Activated CD4-positive, alpha-beta memory T cell treated with anti-CD3 and anti-CD28 coated beads for 36 hours (primary cell): ENCODE measurements at regions not wholly inside any gene's neighbourhood (a gene's known extent, or its start where the extent isn't known, plus 50 kb on each side); places are given as distances from the start of the nearest gene placed in this dataset.

Experiments
- CTCF ChIA-PET: fragments of 350-600 bp; sonication (Branson Sonifier 250); formaldehyde crosslinking; loops from one replicate; lab custom pipeline; 2021; ENCODE audit warnings: antibody characterized with exemption, inconsistent platforms; lab: Charles Lee
- POLR2A ChIA-PET: fragments of 350-600 bp; sonication (Branson Sonifier 250); formaldehyde crosslinking; loops from one replicate; lab custom pipeline; 2021; ENCODE audit warnings: antibody characterized with exemption; lab: Charles Lee
- DNase-seq: peaks from one replicate; pipeline ENCODE4 v3.0.0-alpha.2; 2020
- H3K27ac Mint-ChIP-seq: one replicate; pipeline ENCODE4 v1.8.0; 2021; ENCODE audit warnings: mixed read lengths
- H3K27me3 Mint-ChIP-seq: one replicate; pipeline ENCODE4 v1.8.0; 2021; ENCODE audit warnings: mixed read lengths
- H3K36me3 Mint-ChIP-seq: one replicate; pipeline ENCODE4 v1.8.0; 2021; ENCODE audit warnings: mixed read lengths
- H3K4me1 Mint-ChIP-seq: one replicate; pipeline ENCODE4 v1.8.0; 2021; ENCODE audit warnings: low read depth, mixed read lengths
- H3K4me3 Mint-ChIP-seq: one replicate; pipeline ENCODE4 v1.8.0; 2021; ENCODE audit warnings: mild to moderate bottlenecking, mixed read lengths
- H3K9me3 Mint-ChIP-seq: one replicate; pipeline ENCODE4 v1.8.0; 2021; ENCODE audit warnings: mixed read lengths
- intact Hi-C: fragments of 100-400 bp; cut with micrococcal nuclease; formaldehyde crosslinking; loops from one replicate; pipeline ENCODE4 v1.15.1; 2023

DNA sequence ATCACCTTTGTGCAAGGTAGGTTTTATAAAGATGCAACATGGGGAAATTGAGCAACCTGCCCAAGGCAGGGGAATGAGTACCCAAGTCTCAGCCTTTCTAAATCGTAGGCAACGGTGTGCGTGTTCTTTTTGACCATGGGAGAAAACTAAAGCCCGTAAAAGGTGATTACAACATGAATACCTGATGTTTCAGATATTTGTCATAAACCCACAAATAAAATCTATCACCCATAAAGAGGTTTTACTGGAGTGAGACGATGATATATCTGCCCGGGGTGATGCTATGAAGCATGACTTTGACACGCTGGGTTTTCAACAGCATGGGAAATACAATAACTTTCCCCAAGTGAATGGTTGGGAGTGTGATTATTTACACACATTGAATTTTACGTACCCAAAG, 406.3 kb upstream of the KLF6 start:
- intact Hi-C loops, result no loop called here
- Mint-ChIP-seq H3K27ac (no peak overlapping the region), H3K27me3 (no peaks in the 10 kb centered on the region), H3K36me3 (no peaks in the 10 kb centered on the region), H3K4me3 (no peak overlapping the region), H3K4me1 (peaks cover under 1% of the 10 kb centered on the region), H3K9me3 (no peaks in the 10 kb centered on the region)
- ChIA-PET CTCF (no interaction called here), POLR2A (no interaction called here)
- DNase-seq, result no peak

GRCh38 chr10:4190876-4191275, 405.9 kb upstream of the KLF6 start:
- ChIA-PET POLR2A (no interaction called here), CTCF (no interaction called here)
- Mint-ChIP-seq H3K4me1 (no peaks in the 10 kb centered on the region), H3K27ac (no peak overlapping the region), H3K9me3 (no peaks in the 10 kb centered on the region), H3K4me3 (no peak overlapping the region), H3K27me3 (no peaks in the 10 kb centered on the region), H3K36me3 (no peaks in the 10 kb centered on the region)
- intact Hi-C loops, result no loop called here
- DNase-seq, result no peak

DNA sequence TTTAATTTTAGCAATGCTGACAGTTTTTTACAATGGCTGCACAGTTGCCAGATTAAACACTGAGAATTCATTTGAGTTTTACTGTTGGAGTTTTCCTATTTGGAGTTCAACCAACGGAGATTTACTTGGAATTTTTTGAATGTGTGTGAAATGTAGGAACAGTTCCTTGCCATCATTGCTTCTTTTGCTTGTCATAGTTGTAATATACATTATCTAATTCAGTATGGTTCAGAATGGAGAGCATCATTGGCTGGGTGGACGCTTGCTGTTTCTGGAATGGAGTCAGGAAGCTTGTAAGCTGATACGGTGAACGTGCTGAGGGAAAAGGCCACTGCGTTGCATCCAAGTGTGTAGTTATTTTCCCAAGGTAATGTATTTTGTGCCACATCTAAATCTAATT, 404.3 kb upstream of the KLF6 start:
- H3K27ac Mint-ChIP-seq, result no peak overlapping the region
- no peaks in the 10 kb centered on the region for H3K4me1 Mint-ChIP-seq
- no peak for DNase-seq
- intact Hi-C loops, result no loop called here
- no peaks in the 10 kb centered on the region for H3K9me3 Mint-ChIP-seq
- H3K27me3 Mint-ChIP-seq, result no peaks in the 10 kb centered on the region
- no peak overlapping the region for H3K4me3 Mint-ChIP-seq
- CTCF ChIA-PET, result no interaction called here
- POLR2A ChIA-PET, result no interaction called here
- no peaks in the 10 kb centered on the region for H3K36me3 Mint-ChIP-seq

DNA sequence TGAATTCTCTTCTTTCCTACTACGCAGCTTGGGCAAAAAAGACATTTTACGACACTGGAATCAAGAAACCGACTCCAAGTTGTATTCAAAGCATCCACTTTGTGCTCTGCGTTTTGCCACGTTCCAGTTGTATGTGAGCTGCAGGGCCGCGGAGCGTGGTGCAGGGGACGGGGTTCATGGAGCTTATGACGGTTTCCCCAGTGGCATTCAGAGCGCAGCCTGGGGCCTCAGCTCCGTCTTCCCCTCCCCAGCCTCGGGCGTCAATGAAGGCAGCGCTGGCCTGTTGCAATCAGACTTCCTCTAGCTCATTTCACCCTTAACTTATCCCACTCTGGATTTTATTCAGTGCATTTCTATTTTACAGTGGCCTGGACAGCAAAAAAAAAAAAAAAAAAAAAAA, 403.4 kb upstream of the KLF6 start:
- no peaks in the 10 kb centered on the region for H3K36me3 Mint-ChIP-seq
- CTCF ChIA-PET, result no interaction called here
- H3K9me3 Mint-ChIP-seq, result no peaks in the 10 kb centered on the region
- intact Hi-C loops, result no loop called here
- H3K4me3 Mint-ChIP-seq, result no peak overlapping the region
- H3K4me1 Mint-ChIP-seq, result peaks cover 3% of the 10 kb centered on the region
- no peak for DNase-seq
- no peak overlapping the region for H3K27ac Mint-ChIP-seq
- no peaks in the 10 kb centered on the region for H3K27me3 Mint-ChIP-seq
- POLR2A ChIA-PET, result no interaction called here

DNA sequence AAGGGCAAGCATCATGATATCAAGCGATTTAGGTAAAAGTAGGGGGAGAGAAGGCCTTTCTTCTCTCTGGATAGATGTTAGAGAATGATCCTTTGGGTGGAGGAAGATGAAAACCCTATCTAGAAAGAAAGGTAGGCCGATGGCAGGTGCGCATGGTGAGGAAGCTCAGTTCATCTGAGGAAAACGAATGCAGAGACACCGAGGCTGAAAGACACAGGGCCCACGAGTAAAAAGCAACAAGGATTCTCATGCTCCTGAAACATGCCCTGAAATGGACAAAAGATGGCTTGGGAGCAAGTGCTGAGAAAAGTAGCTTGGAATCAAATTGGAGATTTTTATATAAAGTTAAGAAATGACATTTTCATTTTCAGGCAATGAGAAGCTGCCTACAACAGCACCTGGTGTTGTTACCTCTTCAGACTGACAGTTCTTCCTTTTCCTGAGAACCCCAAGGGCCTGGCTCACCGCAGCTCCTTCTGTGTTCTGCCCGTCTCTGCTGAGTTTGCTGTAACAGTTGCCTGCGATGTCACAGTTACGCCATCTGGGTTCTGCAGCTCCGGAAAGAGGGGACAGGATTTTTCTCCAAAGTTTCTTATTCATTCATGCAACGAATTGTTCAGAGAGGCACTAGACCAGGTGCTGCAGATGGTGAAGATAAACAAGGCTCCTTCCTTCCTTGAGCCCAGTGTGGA, 402.0 kb upstream of the KLF6 start:
- POLR2A ChIA-PET, result no interaction called here
- DNase-seq, result no peak
- Mint-ChIP-seq H3K4me3 (no peak overlapping the region), H3K36me3 (no peaks in the 10 kb centered on the region), H3K4me1 (peaks cover 5% of the 10 kb centered on the region), H3K27me3 (no peaks in the 10 kb centered on the region), H3K27ac (no peak overlapping the region), H3K9me3 (no peaks in the 10 kb centered on the region)
- intact Hi-C loops, result no loop called here
- CTCF ChIA-PET, result interaction anchor here (0.7 kb wide), 1 partner anchor 31 kb away, joined by 3 read pairs; no protein-coding TSS in a partner anchor

GRCh38 chr10:4183761-4184261, 398.8 kb upstream of the KLF6 start:
- POLR2A ChIA-PET, result no interaction called here
- H3K4me3 Mint-ChIP-seq, result no peak overlapping the region
- H3K27me3 Mint-ChIP-seq, result no peaks in the 10 kb centered on the region
- CTCF ChIA-PET, result no interaction called here
- intact Hi-C loops, result loop anchor here (2.0 kb wide), 1 partner anchor 161 kb away; no protein-coding TSS in a partner anchor
- no peak overlapping the region for H3K27ac Mint-ChIP-seq
- no peaks in the 10 kb centered on the region for H3K36me3 Mint-ChIP-seq
- H3K9me3 Mint-ChIP-seq, result no peaks in the 10 kb centered on the region
- DNase-seq, result no peak
- H3K4me1 Mint-ChIP-seq, result peaks cover 16% of the 10 kb centered on the region

DNA sequence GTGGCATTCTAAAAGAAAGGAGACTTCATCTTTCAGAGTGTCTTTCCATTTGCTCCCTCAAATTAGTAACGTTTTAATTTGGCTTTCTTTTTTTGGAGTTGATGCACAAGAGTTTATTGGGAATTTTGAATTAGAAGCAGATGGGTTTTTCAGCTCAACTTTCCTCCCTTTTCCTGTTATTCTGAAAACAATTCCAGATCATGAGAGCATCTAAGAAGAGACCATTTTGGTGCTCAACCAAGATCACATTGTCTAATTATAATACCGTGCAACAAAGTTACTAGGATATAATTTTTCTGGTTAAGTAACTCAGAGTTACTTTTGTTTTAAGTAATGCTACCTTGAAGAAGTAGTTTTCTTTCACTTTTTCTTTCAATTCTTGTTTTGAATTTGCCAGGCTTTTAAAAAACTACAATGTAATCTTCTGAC, 396.6 kb upstream of the KLF6 start:
- POLR2A ChIA-PET, result no interaction called here
- Mint-ChIP-seq H3K9me3 (no peaks in the 10 kb centered on the region), H3K27ac (no peak overlapping the region), H3K4me1 (peaks cover 16% of the 10 kb centered on the region), H3K4me3 (no peak overlapping the region), H3K36me3 (no peaks in the 10 kb centered on the region), H3K27me3 (no peaks in the 10 kb centered on the region)
- intact Hi-C loops, result loop anchor here (2.0 kb wide), 1 partner anchor 163 kb away; no protein-coding TSS in a partner anchor
- no peak for DNase-seq
- CTCF ChIA-PET, result no interaction called here

- CTCF ChIA-PET, result no interaction called here
- POLR2A ChIA-PET, result no interaction called here
- H3K27ac Mint-ChIP-seq, result no peak overlapping the region
- no peaks in the 10 kb centered on the region for H3K9me3 Mint-ChIP-seq
- intact Hi-C loops, result no loop called here
- no peak overlapping the region for H3K4me3 Mint-ChIP-seq
- no peak for DNase-seq
- H3K4me1 Mint-ChIP-seq, result peaks cover 16% of the 10 kb centered on the region
- H3K27me3 Mint-ChIP-seq, result no peaks in the 10 kb centered on the region
- no peaks in the 10 kb centered on the region for H3K36me3 Mint-ChIP-seq
Observed at GRCh38 chr10:4181081-4181480, 396.1 kb upstream of the KLF6 start.

DNA sequence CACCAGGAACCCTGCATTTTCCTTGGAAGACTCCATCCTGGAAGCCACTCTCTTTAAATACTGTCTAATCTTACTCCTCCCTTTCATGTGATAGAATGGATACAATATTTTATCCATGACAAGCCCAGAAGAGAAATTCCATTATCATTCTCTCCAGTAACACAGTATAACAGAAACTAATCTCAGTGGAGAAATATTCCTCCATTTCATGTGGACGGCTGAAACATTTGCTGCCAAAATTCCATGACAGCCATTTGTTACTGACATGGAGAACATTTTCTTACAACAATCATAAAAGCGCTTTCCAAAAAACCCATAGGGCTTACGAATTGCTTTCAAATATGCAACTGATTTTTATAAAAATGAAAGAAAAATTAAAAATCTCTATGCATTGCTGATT, 392.8 kb upstream of the KLF6 start:
- Mint-ChIP-seq H3K4me3 (no peak overlapping the region), H3K4me1 (peaks cover 13% of the 10 kb centered on the region), H3K27me3 (no peaks in the 10 kb centered on the region), H3K9me3 (peaks cover 5% of the 10 kb centered on the region), H3K36me3 (no peaks in the 10 kb centered on the region), H3K27ac (no peak overlapping the region)
- intact Hi-C loops, result no loop called here
- CTCF ChIA-PET, result no interaction called here
- no peak for DNase-seq
- POLR2A ChIA-PET, result no interaction called here

GRCh38 chr10:4176500-4177281, 391.7 kb upstream of the KLF6 start:
- CTCF ChIA-PET, result no interaction called here
- no peak for DNase-seq
- H3K27me3 Mint-ChIP-seq, result no peaks in the 10 kb centered on the region
- intact Hi-C loops, result no loop called here
- H3K4me1 Mint-ChIP-seq, result peaks cover 8% of the 10 kb centered on the region
- peaks cover 5% of the 10 kb centered on the region for H3K36me3 Mint-ChIP-seq
- peaks cover 13% of the 10 kb centered on the region for H3K9me3 Mint-ChIP-seq
- H3K27ac Mint-ChIP-seq, result no peak overlapping the region
- POLR2A ChIA-PET, result no interaction called here
- H3K4me3 Mint-ChIP-seq, result no peak overlapping the region

DNA sequence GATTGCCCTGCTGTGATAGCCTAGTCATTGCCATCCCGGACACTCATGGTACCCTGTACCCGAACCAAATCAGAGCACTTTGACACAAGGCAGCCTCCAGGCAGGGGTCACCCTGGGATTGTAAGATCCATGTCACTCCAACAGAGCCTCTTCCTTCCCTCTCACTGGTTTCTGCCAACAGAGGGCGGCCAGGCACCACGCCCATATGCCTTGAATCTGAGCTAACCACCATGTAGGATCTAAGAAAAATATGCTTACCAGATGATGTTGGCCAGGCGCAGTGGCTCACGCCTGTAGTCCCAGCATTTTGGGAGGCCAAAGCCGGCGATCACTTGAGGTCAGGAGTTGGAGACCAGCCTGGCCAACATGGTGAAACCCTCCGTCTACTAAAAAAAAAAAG, 389.2 kb upstream of the KLF6 start:
- CTCF ChIA-PET, result no interaction called here
- DNase-seq, result no peak
- H3K27me3 Mint-ChIP-seq, result no peaks in the 10 kb centered on the region

DNA sequence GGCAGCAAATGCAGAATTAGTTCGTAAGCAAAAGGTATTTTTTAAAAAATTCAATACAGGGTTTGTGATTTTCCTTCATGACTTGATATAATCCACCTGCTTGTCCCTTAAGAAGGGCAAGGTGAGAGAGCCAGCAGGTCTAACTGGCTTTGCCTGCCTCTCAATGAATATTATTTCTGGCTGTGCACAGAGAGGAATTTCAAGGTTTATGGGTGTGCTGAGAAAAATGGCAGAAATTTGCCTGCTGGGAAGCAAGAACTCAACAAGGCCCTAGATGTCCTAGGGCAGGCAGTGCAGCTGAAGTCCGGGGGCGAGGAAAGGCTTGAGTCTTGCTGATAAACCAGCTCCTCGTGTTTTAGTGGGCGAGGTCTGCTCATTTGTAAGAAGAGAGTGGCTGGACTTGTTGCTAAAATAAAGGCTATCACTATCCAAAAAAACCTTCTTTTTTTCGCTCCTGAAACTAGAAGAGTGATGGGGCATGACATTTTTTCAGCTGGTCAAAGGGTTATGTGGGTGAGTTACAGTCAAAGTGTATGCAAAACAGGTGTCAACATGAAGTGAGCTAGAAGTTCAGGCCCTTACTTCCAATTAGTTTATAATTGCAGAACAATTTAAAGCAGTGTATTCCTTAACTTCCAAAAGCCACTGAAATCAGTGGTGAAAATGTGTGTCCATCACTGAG, 385.8 kb upstream of the KLF6 start:
- H3K27ac Mint-ChIP-seq, result no peak overlapping the region
- H3K4me3 Mint-ChIP-seq, result no peak overlapping the region
- intact Hi-C loops, result no loop called here
- DNase-seq, result no peak
- H3K36me3 Mint-ChIP-seq, result peaks cover 5% of the 10 kb centered on the region
- ChIA-PET CTCF (interaction anchor here (1.1 kb wide), 1 partner anchor 13 kb away, joined by 3 read pairs; no protein-coding TSS in a partner anchor), POLR2A (no interaction called here)
- H3K9me3 Mint-ChIP-seq, result peaks cover 13% of the 10 kb centered on the region
- H3K4me1 Mint-ChIP-seq, result no peaks in the 10 kb centered on the region
- no peaks in the 10 kb centered on the region for H3K27me3 Mint-ChIP-seq

More for the DNA sequence above, 389.2 kb upstream of the KLF6 start:
- Mint-ChIP-seq H3K4me3 (no peak overlapping the region), H3K36me3 (peaks cover 5% of the 10 kb centered on the region), H3K4me1 (no peaks in the 10 kb centered on the region), H3K9me3 (peaks cover 13% of the 10 kb centered on the region), H3K27ac (no peak overlapping the region)
- POLR2A ChIA-PET, result no interaction called here
- intact Hi-C loops, result no loop called here
